SK-N-SH treated with all-trans-retinoic acid at 6 μM for 48 hours (cell line): ENCODE measurements at regions not wholly inside any gene's neighbourhood (a gene's known extent, or its start where the extent isn't known, plus 50 kb on each side); places are given as distances from the start of the nearest gene placed in this dataset.

Source experiments
- ATAC-seq: fragments of 200-7000 bp; cut with Tn5 transposase; 3 replicates; pipeline ENCODE4 v1.9.1; 2020; ENCODE audit warnings: mild to moderate bottlenecking, moderate library complexity
- ARNTL ChIP-seq: fragments of 450-650 bp; formaldehyde crosslinking; IDR thresholded peaks from 2 replicates; pipeline ENCODE4 v1.5.0; 2020; ENCODE audit warnings: low read depth, mild to moderate bottlenecking, moderate library complexity, borderline replicate concordance
- BACH2 ChIP-seq: fragments of 250-450 bp; sonication (Bioruptor Pico); IDR thresholded peaks from 2 replicates; pipeline ENCODE4 v1.9.0; 2021; ENCODE audit warnings: mild to moderate bottlenecking, borderline replicate concordance
- CREB5 ChIP-seq: fragments of 250-450 bp; sonication (Bioruptor Pico); IDR thresholded peaks from 2 replicates; pipeline ENCODE4 v1.5.1; 2020; ENCODE audit warnings: low read depth, mild to moderate bottlenecking, moderate library complexity
- CSDC2 ChIP-seq: fragments of 250-450 bp; sonication (Bioruptor Pico); IDR thresholded peaks from 2 replicates; pipeline ENCODE4 v1.5.0; 2020; ENCODE audit warnings: mild to moderate bottlenecking, moderate library complexity
- CSRNP3 ChIP-seq: fragments of 250-450 bp; sonication (Bioruptor Pico); IDR thresholded peaks from 2 replicates; pipeline ENCODE4 v1.5.1; 2021; ENCODE audit warnings: mild to moderate bottlenecking, moderate library complexity
- ESRRG ChIP-seq: fragments of 250-450 bp; sonication (Bioruptor Pico); IDR thresholded peaks from 2 replicates; pipeline ENCODE4 v1.6.1; 2021; ENCODE audit warnings: mild to moderate bottlenecking
- GLIS3 ChIP-seq: fragments of 250-450 bp; sonication (Bioruptor Pico); IDR thresholded peaks from 2 replicates; pipeline ENCODE4 v1.5.0; 2020; ENCODE audit warnings: mild to moderate bottlenecking, moderate library complexity
- ISL1 ChIP-seq: fragments of 250-450 bp; sonication (Bioruptor Pico); IDR thresholded peaks from 2 replicates; pipeline ENCODE4 v2.1.2; 2022; ENCODE audit warnings: mild to moderate bottlenecking, moderate library complexity
- OSR1 ChIP-seq: fragments of 250-450 bp; sonication (Bioruptor Pico); IDR thresholded peaks from 2 replicates; pipeline ENCODE4 v1.8.0; 2022; ENCODE audit warnings: moderate library complexity, mild to moderate bottlenecking, inconsistent platforms
- POU6F1 ChIP-seq: fragments of 250-450 bp; sonication (Bioruptor Pico); IDR thresholded peaks from 2 replicates; pipeline ENCODE4 v1.8.0; 2021; ENCODE audit warnings: low read depth, mild to moderate bottlenecking, moderate library complexity, borderline replicate concordance
- PPARA ChIP-seq: fragments of 250-450 bp; sonication (Bioruptor Pico); IDR thresholded peaks from 2 replicates; pipeline ENCODE4 v1.5.0; 2020; ENCODE audit warnings: mild to moderate bottlenecking, borderline replicate concordance
- RARB ChIP-seq: fragments of 250-450 bp; sonication (Bioruptor Pico); IDR thresholded peaks from 2 replicates; pipeline ENCODE4 v1.8.0; 2021; ENCODE audit warnings: mild to moderate bottlenecking, moderate library complexity
- SNAI2 ChIP-seq: fragments of 250-450 bp; sonication (Bioruptor Pico); IDR thresholded peaks from 2 replicates; pipeline ENCODE4 v1.5.0; 2020; ENCODE audit warnings: mild to moderate bottlenecking, moderate library complexity
- TCF4 ChIP-seq: fragments of 250-450 bp; sonication (Bioruptor Pico); IDR thresholded peaks from 2 replicates; pipeline ENCODE4 v1.8.0; 2021; ENCODE audit warnings: mild to moderate bottlenecking, moderate library complexity, borderline replicate concordance
- TOX ChIP-seq: fragments of 250-450 bp; sonication (Bioruptor Pico); IDR thresholded peaks from 2 replicates; pipeline ENCODE4 v1.8.0; 2021; ENCODE audit warnings: mild to moderate bottlenecking, moderate library complexity, borderline replicate concordance
- ZC3H10 ChIP-seq: fragments of 250-450 bp; sonication (Bioruptor Pico); IDR thresholded peaks from 2 replicates; pipeline ENCODE4 v1.5.1; 2021; ENCODE audit warnings: mild to moderate bottlenecking, moderate library complexity
- ZFP3 ChIP-seq: fragments of 250-450 bp; sonication (Bioruptor Pico); IDR thresholded peaks from 2 replicates; pipeline ENCODE4 v1.5.0; 2020; ENCODE audit warnings: mild to moderate bottlenecking, moderate library complexity
- ZFP30 ChIP-seq: fragments of 450-650 bp; formaldehyde crosslinking; IDR thresholded peaks from 2 replicates; pipeline ENCODE4 v1.5.0; 2022; ENCODE audit warnings: mild to moderate bottlenecking, moderate library complexity
- ZNF565 ChIP-seq: fragments of 450-650 bp; formaldehyde crosslinking; conservative IDR thresholded peaks from 2 replicates; pipeline ENCODE4 v1.5.0; 2020; ENCODE audit warnings: low read depth, mild to moderate bottlenecking, moderate library complexity
- ZNF70 ChIP-seq: fragments of 450-650 bp; formaldehyde crosslinking; IDR thresholded peaks from 2 replicates; pipeline ENCODE4 v1.5.0; 2020; ENCODE audit warnings: mild to moderate bottlenecking, moderate library complexity
- ZNF8 ChIP-seq: fragments of 450-650 bp; formaldehyde crosslinking; IDR thresholded peaks from 2 replicates; pipeline ENCODE4 v1.5.0; 2020; ENCODE audit warnings: mild to moderate bottlenecking, moderate library complexity
- TF ChIP-seq, protein P1 (sequence below): fragments of 250-450 bp; sonication (Bioruptor Pico); IDR thresholded peaks from 2 replicates; pipeline ENCODE4 v1.8.0; 2020; ENCODE audit warnings: mild to moderate bottlenecking, moderate library complexity, borderline replicate concordance
- TF ChIP-seq, protein P2 (sequence below): fragments of 250-450 bp; sonication (Bioruptor Pico); IDR thresholded peaks from 2 replicates; pipeline ENCODE4 v1.5.0; 2020; ENCODE audit warnings: mild to moderate bottlenecking, moderate library complexity

DNA sequence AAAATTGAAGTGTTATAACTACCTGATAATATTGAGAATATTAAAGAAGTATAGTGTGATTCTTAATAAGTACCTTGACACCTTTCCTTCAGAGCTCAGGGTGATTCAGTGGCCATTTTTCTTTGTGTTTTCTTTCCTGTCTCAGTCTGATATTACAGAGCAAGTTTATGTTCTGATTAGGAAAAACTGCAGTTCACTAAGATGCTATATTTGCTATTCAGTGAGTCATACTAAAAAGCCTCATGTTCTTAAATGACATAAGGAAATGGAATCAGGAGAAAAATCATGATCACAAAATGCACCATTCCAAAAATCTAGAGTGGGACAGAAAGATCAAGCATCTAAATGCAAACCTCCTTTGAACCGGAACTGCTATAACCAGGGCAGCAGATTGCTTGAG lies 390.6 kb upstream of the ATP2B1 start:
- TF ChIP-seq ARNTL (CRISPR knock-in tag): no peak
- TF ChIP-seq CSDC2 (CRISPR knock-in tag): no peak
- TF ChIP-seq BACH2 (CRISPR knock-in tag): no peak
- TF ChIP-seq, protein P1, sequence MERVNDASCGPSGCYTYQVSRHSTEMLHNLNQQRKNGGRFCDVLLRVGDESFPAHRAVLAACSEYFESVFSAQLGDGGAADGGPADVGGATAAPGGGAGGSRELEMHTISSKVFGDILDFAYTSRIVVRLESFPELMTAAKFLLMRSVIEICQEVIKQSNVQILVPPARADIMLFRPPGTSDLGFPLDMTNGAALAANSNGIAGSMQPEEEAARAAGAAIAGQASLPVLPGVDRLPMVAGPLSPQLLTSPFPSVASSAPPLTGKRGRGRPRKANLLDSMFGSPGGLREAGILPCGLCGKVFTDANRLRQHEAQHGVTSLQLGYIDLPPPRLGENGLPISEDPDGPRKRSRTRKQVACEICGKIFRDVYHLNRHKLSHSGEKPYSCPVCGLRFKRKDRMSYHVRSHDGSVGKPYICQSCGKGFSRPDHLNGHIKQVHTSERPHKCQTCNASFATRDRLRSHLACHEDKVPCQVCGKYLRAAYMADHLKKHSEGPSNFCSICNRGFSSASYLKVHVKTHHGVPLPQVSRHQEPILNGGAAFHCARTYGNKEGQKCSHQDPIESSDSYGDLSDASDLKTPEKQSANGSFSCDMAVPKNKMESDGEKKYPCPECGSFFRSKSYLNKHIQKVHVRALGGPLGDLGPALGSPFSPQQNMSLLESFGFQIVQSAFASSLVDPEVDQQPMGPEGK (CRISPR knock-in tag): no peak
- peak; percentile 53; the same call in 1 of the 3 replicates for ATAC-seq

DNA sequence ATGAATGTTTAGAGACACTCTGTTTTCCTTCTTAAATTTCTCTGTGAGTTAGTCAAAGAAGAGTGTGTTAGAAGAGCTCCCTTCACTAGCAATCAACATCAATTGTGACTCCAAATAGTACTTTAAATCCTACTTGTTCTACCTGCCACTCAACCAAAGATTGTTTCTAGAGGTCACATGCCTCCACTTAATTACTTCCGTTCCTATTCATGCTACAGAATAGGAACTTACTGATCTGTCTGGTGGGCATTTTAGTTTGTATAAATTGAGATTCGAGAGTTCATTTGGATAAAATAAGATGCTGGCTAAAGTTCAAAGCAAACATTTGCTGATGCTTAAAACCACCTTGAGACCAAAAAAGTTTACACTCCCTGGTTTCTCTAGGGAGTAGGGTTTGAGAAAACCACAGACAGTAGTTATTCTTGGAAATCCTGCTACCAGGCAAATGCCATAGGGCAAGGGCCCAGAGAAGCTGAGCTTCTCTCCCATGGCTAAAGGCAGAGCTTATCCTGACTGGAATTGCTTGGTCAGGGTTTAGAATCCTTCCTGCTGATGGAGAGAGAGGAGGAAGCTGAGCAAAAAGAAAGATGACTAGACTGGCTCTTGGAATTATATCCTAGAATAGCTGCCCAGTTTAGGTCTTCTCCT lies 389.6 kb upstream of the ATP2B1 start:
- peak; percentile 31; the same call in 1 of the 3 replicates for ATAC-seq
- TF ChIP-seq ZFP3 (CRISPR knock-in tag) (no peak), ESRRG (CRISPR knock-in tag) (no peak), OSR1 (CRISPR knock-in tag) (no peak), BACH2 (CRISPR knock-in tag) (no peak), ARNTL (CRISPR knock-in tag) (no peak), RARB (no peak), ZC3H10 (CRISPR knock-in tag) (no peak), POU6F1 (no peak), ZNF565 (CRISPR knock-in tag) (no peak), CREB5 (CRISPR knock-in tag) (no peak), TOX (no peak), TCF4 (CRISPR knock-in tag) (no peak), ZNF70 (CRISPR knock-in tag) (no peak), CSDC2 (CRISPR knock-in tag) (no peak), ISL1 (CRISPR knock-in tag) (no peak), GLIS3 (no peak), ZNF8 (CRISPR knock-in tag) (no peak), ZFP30 (CRISPR knock-in tag) (no peak)
- TF ChIP-seq, protein P2, sequence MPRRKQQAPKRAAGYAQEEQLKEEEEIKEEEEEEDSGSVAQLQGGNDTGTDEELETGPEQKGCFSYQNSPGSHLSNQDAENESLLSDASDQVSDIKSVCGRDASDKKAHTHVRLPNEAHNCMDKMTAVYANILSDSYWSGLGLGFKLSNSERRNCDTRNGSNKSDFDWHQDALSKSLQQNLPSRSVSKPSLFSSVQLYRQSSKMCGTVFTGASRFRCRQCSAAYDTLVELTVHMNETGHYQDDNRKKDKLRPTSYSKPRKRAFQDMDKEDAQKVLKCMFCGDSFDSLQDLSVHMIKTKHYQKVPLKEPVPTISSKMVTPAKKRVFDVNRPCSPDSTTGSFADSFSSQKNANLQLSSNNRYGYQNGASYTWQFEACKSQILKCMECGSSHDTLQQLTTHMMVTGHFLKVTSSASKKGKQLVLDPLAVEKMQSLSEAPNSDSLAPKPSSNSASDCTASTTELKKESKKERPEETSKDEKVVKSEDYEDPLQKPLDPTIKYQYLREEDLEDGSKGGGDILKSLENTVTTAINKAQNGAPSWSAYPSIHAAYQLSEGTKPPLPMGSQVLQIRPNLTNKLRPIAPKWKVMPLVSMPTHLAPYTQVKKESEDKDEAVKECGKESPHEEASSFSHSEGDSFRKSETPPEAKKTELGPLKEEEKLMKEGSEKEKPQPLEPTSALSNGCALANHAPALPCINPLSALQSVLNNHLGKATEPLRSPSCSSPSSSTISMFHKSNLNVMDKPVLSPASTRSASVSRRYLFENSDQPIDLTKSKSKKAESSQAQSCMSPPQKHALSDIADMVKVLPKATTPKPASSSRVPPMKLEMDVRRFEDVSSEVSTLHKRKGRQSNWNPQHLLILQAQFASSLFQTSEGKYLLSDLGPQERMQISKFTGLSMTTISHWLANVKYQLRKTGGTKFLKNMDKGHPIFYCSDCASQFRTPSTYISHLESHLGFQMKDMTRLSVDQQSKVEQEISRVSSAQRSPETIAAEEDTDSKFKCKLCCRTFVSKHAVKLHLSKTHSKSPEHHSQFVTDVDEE (CRISPR knock-in tag): no peak

DNA sequence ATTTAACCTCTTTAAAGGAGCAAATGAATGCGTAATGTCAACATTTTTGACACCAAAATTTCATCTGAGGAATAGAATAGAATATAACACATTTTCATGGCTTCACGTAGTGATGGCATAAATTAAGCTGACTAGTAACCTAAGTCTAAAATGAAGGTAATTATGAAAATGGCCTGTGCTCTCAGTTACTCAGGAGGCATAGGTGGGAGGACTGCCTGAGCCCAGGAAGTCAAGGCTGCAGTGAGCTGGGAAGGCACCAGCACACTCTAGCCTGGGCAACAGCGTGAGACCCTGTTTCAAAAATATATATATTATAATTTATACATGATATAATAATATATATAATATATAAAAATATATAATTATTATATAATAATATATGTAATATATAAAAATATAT lies 383.2 kb upstream of the ATP2B1 start:
- no peak for TF ChIP-seq PPARA (CRISPR knock-in tag)
- no peak for ATAC-seq

DNA sequence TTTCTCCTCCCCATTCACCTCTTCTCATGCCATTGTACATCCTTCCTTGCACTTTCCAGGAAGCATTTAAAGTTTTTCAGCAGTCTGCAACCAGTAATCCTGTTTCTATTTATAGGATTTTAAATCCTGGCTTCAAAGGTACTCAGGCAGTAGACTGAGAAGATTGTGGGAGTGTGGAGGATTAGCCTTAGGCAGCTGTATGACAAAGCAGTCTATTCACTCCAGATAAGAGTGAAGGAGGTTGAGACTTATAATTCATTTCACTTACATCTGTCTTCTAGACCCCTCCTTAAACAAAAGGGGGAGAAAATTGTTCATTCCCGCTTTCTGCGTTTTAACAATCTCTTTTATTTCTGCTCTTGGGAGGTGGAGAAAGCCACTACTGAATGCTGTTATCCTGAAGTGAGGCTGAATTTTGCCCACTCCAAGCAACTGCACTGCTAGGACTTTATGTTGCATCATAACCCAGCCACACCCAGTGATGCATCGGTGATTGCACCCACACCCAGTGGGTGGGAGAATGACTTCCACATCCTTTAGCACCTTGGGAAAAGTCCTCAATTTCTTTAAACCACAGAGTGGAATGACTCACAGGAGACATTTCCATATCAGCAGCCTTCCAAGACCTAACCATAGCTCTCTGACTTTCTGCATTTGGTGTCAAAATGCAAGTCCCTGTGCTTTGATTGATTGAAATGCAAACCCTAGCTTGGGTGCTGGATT lies 382.5 kb upstream of the ATP2B1 start:
- peak; percentile 74 for ATAC-seq
- no peak for TF ChIP-seq ZNF565 (CRISPR knock-in tag)
- TF ChIP-seq GLIS3: no peak
- TF ChIP-seq SNAI2 (CRISPR knock-in tag): no peak
- no peak for TF ChIP-seq ZFP30 (CRISPR knock-in tag)
- TF ChIP-seq, protein P1 (CRISPR knock-in tag): no peak
- TF ChIP-seq ISL1 (CRISPR knock-in tag): no peak
- TF ChIP-seq ZNF70 (CRISPR knock-in tag): no peak
- TF ChIP-seq CSRNP3 (CRISPR knock-in tag): no peak
- TF ChIP-seq ARNTL (CRISPR knock-in tag): no peak
